ENCODE measurements at regions not wholly inside any gene's neighbourhood (a gene's known extent, or its start where the extent isn't known, plus 50 kb on each side); places are given as distances from the start of the nearest gene placed in this dataset.

DNA sequence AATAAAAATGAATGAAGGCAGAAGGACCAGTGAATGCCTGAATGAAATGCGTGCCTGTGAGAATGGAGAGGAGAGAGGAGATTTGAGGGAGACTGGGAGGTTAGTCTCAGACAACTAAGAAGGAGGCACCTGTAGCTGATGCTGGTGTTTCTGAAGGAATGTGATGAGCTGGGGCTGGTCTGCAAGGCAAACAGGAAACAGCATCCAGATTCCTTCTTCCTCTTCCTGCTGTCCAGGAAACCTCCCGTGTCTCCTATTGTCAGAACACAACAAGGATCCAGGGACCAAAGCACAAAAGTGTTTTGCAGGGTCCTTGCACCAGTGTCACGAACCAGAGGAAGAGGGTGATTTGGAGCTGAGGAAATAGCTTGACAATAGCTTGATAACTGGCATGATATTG lies 50.4 kb upstream of the TAB2 start:
- Histone ChIP-seq H3K27me3 (ENCODE audit: low read depth) (no peaks in the 10 kb centered on the region), H3K4me1 (peaks cover 12% of the 10 kb centered on the region), H3K9me3 (no peaks in the 10 kb centered on the region), H3K27ac (no peak overlapping the region), H3K4me3 (no peak overlapping the region), H3K36me3 (no peaks in the 10 kb centered on the region)
- ATAC-seq = no peak
- TF ChIP-seq, protein P1, sequence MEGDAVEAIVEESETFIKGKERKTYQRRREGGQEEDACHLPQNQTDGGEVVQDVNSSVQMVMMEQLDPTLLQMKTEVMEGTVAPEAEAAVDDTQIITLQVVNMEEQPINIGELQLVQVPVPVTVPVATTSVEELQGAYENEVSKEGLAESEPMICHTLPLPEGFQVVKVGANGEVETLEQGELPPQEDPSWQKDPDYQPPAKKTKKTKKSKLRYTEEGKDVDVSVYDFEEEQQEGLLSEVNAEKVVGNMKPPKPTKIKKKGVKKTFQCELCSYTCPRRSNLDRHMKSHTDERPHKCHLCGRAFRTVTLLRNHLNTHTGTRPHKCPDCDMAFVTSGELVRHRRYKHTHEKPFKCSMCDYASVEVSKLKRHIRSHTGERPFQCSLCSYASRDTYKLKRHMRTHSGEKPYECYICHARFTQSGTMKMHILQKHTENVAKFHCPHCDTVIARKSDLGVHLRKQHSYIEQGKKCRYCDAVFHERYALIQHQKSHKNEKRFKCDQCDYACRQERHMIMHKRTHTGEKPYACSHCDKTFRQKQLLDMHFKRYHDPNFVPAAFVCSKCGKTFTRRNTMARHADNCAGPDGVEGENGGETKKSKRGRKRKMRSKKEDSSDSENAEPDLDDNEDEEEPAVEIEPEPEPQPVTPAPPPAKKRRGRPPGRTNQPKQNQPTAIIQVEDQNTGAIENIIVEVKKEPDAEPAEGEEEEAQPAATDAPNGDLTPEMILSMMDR (IDR thresholded peaks at IDR 0.05) = no peak
- no peak for DNase-seq
- intact Hi-C loops (cut with DNase I) = no loop called here

DNA sequence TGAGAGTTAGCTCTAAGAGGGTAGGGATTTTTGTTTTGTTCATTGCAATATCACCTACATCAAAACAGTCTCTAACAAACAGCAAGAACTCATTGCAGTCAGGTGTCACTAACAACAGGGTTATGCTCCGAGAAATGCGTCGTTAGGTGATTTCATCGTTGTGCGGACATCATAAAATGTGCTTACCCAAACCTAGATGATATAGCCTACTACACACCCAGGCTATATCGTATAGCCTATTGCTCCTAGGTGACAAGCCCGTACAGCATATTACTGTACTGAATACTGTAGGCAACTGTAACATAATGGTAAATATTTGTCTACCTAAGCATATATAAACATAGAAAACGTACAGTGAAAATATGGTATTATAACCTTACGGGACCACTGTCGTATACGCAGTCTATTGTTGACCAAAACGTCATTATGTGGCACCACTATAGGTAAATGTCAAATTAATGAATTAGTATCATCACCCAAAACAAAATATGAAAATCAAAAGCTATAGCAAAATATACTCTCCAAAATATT lies 49.9 kb upstream of the TAB2 start:
- Histone ChIP-seq H3K27ac (no peak overlapping the region), H3K4me3 (no peak overlapping the region), H3K4me1 (peaks cover 12% of the 10 kb centered on the region), H3K36me3 (no peaks in the 10 kb centered on the region), H3K27me3 (ENCODE audit: low read depth) (no peaks in the 10 kb centered on the region), H3K9me3 (no peaks in the 10 kb centered on the region)
- TF ChIP-seq, protein P1 (IDR thresholded peaks at IDR 0.05) = no peak
- ATAC-seq (no peak), DNase-seq (no peak)
- intact Hi-C loops (cut with DNase I) = no loop called here

Measured in lower lobe of right lung (tissue), 2 donors.